ENCODE measurements at regions not wholly inside any gene's neighbourhood (a gene's known extent, or its start where the extent isn't known, plus 50 kb on each side); places are given as distances from the start of the nearest gene placed in this dataset.

DNA sequence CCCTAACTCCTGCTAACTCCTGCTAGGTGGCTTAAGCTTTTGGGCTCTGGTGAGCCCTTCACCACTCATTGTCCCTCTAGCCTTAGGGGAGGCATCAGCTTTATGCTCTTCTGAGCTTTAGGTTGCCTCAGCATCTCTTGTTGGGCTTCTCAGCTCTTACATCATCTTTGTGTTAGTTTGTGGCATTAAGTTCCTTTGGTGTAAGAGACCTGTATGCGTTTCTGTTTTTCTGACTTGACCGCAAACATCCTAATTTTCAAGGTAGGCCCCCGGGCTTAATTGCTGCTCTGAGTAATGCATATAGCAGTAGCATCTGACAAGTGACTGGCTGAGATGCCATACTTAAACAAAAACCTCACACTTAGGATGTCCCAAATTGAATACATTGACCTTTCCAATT is 287.8 kb upstream of the TUT7 start:
- Histone ChIP-seq H2AFZ (ENCODE audit: insufficient read depth, low read depth, low read length, poor library complexity, severe bottlenecking) (no peak overlapping the region), H3K36me3 (replicated peaks in 1 of 2; ENCODE audit: control insufficient read depth in 1 of 2, insufficient read depth in 2 of 2, low read length in 2 of 2) (no peaks in the 10 kb centered on the region), H3K9me3 (replicated peaks in 1 of 2; ENCODE audit: control insufficient read depth in 1 of 2, insufficient read depth in 1 of 2, low read length in 2 of 2) (no peaks in the 10 kb centered on the region), H3K79me2 (ENCODE audit: insufficient read depth, low read length) (no peaks in the 10 kb centered on the region), H3K27ac (ENCODE audit: low read depth in 1 of 2, low read length in 2 of 2) (no peak overlapping the region), H3K9ac (ENCODE audit: insufficient read depth, low read length, poor library complexity, severe bottlenecking) (no peak overlapping the region), H3K27me3 (ENCODE audit: control insufficient read depth in 2 of 2, insufficient read depth in 2 of 2, low read length in 2 of 2) (peaks cover 0 to 4% of the 10 kb centered on the region in 2 donors), H3K4me2 (replicated peaks; ENCODE audit: extremely low read depth, low read length, poor library complexity, severe bottlenecking) (no peak overlapping the region), H3K4me3 (replicated peaks in 1 of 3; ENCODE audit: low read depth in 2 of 3, low read length in 3 of 3) (no peak overlapping the region), H3K4me1 (ENCODE audit: control insufficient read depth in 1 of 2, insufficient read depth in 2 of 2, low read length in 2 of 2) (no peaks in the 10 kb centered on the region), H4K20me1 (ENCODE audit: insufficient read depth, low read length) (no peaks in the 10 kb centered on the region)
- no peak overlapping the region for H3K4me3 Mint-ChIP-seq
- peaks cover 0 to 12% (median 6%) of the 10 kb centered on the region in 3 donors for H3K27me3 Mint-ChIP-seq (ENCODE audit: low read depth in 3 of 3)
- TF ChIP-seq, protein P1, sequence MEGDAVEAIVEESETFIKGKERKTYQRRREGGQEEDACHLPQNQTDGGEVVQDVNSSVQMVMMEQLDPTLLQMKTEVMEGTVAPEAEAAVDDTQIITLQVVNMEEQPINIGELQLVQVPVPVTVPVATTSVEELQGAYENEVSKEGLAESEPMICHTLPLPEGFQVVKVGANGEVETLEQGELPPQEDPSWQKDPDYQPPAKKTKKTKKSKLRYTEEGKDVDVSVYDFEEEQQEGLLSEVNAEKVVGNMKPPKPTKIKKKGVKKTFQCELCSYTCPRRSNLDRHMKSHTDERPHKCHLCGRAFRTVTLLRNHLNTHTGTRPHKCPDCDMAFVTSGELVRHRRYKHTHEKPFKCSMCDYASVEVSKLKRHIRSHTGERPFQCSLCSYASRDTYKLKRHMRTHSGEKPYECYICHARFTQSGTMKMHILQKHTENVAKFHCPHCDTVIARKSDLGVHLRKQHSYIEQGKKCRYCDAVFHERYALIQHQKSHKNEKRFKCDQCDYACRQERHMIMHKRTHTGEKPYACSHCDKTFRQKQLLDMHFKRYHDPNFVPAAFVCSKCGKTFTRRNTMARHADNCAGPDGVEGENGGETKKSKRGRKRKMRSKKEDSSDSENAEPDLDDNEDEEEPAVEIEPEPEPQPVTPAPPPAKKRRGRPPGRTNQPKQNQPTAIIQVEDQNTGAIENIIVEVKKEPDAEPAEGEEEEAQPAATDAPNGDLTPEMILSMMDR (IDR thresholded peaks at IDR 0.05), result no peak
- no peak overlapping the region for H3K27ac Mint-ChIP-seq
- WGBS (ENCODE audit: insufficient coverage), result 90% methylated on average over 2 of the region's 3 CpGs
- intact Hi-C loops (cut with micrococcal nuclease), result no loop called here
- H3K9me3 Mint-ChIP-seq, result peaks cover 0 to 2% (median 0%) of the 10 kb centered on the region in 7 donors
- H3K36me3 Mint-ChIP-seq, result no peaks in the 10 kb centered on the region
- H3K4me1 Mint-ChIP-seq, result no peaks in the 10 kb centered on the region
- no peak for DNase-seq

DNA sequence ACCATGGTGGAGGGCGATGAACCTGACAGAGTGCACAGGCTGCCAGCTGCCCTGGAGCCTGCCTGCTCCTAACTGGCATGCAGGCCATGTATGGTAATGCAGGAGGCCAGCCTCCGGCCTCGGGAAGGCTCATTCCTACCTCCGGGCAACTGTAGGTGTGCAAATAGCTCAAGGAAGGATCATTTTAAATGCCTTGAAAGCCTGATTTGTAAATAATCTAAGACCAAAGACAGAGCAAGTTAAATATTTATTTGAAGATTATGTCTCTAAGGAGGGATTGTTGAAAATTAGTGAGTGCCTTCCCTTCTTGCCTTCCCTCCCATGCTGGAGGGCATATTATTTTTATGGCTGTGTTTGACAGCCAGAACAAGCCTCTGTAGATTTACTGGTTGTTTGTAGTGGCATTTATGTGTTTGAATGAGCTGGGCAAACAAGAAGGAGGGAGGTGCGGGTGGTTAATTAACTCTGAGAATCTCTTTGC is 285.7 kb upstream of the TUT7 start:
- TF ChIP-seq, protein P1 (IDR thresholded peaks at IDR 0.05), result no peak
- H3K27me3 ChIP-seq (ENCODE audit: control insufficient read depth in 2 of 2, insufficient read depth in 2 of 2, low read length in 2 of 2), result peaks cover 0 to 9% of the 10 kb centered on the region in 2 donors
- no peaks in the 10 kb centered on the region for H3K9me3 ChIP-seq (replicated peaks in 1 of 2; ENCODE audit: control insufficient read depth in 1 of 2, insufficient read depth in 1 of 2, low read length in 2 of 2)
- no peaks in the 10 kb centered on the region for H3K4me1 ChIP-seq (ENCODE audit: control insufficient read depth in 1 of 2, insufficient read depth in 2 of 2, low read length in 2 of 2)
- no peak overlapping the region for H3K27ac Mint-ChIP-seq
- H2AFZ ChIP-seq (ENCODE audit: insufficient read depth, low read depth, low read length, poor library complexity, severe bottlenecking), result no peak overlapping the region
- H3K36me3 ChIP-seq (replicated peaks in 1 of 2; ENCODE audit: control insufficient read depth in 1 of 2, insufficient read depth in 2 of 2, low read length in 2 of 2), result no peaks in the 10 kb centered on the region
- no peak overlapping the region for H3K4me2 ChIP-seq (replicated peaks; ENCODE audit: extremely low read depth, low read length, poor library complexity, severe bottlenecking)
- no peaks in the 10 kb centered on the region for H4K20me1 ChIP-seq (ENCODE audit: insufficient read depth, low read length)
- intact Hi-C loops (cut with micrococcal nuclease), result loop anchor here (5.0 to 10.0 kb wide), 2 partner anchors 682 to 685 kb away; no protein-coding TSS in a partner anchor
- no peaks in the 10 kb centered on the region for H3K9me3 Mint-ChIP-seq
- H3K4me3 ChIP-seq (replicated peaks in 1 of 3; ENCODE audit: low read depth in 2 of 3, low read length in 3 of 3), result no peak overlapping the region
- H3K9ac ChIP-seq (ENCODE audit: insufficient read depth, low read length, poor library complexity, severe bottlenecking), result no peak overlapping the region
- H3K27ac ChIP-seq (ENCODE audit: low read depth in 1 of 2, low read length in 2 of 2), result no peak overlapping the region
- no peaks in the 10 kb centered on the region for H3K4me1 Mint-ChIP-seq
- peaks cover 0 to 17% (median 7%) of the 10 kb centered on the region in 3 donors for H3K27me3 Mint-ChIP-seq (ENCODE audit: low read depth in 3 of 3)
- no peaks in the 10 kb centered on the region for H3K79me2 ChIP-seq (ENCODE audit: insufficient read depth, low read length)
- WGBS (ENCODE audit: insufficient coverage), result 100% methylated on average over 4 of the region's 5 CpGs
- no peaks in the 10 kb centered on the region for H3K36me3 Mint-ChIP-seq
- H3K4me3 Mint-ChIP-seq, result no peak overlapping the region
- DNase-seq, result no peak

All from CD14-positive monocyte (primary cell).